ENCODE measurements at regions not wholly inside any gene's neighbourhood (a gene's known extent, or its start where the extent isn't known, plus 50 kb on each side); places are given as distances from the start of the nearest gene placed in this dataset.

DNA sequence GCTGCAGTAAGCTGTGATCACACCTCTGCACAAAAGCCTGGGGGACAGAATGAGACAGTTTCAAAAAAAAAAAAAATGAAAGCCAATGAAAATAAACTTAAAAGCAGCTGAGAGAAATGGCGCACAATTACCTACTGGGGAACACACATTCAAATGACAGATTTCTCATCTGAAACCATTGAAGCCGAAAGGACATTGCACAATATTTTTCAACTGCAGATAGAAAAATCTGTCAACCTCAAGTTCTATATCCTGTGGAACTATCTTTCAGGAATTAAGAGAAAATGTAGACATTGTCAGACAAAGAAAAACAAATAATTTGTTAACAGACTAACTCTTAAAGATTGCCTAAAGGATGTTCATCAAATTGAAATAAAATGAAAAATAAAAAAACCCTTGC, 442.8 kb downstream of the MATN1 start:
- DNase-seq, result no peak

GRCh38 chr1:30277911-30278310, 445.5 kb downstream of the MATN1 start:
- no peak for DNase-seq

DNA sequence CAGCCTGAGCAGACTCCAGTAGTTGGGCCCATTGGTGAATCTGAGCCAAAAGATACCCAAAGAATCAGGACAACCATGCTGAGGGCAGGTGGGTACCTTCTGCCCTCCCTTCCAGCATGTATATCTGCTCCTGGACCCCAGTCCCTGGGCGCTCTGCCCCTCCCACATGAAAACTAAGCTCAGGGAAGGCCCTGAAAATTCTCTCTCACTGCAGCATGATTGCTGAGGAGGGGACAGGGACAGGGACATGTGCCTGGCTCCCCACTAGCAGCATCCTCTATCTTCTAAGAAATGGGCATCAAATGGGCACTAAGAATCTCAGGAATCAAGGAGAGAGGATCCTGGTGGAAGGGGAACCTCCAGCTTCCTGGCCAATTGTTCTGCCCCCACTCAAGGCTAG, 446.0 kb downstream of the MATN1 start:
- no peak for DNase-seq

DNA sequence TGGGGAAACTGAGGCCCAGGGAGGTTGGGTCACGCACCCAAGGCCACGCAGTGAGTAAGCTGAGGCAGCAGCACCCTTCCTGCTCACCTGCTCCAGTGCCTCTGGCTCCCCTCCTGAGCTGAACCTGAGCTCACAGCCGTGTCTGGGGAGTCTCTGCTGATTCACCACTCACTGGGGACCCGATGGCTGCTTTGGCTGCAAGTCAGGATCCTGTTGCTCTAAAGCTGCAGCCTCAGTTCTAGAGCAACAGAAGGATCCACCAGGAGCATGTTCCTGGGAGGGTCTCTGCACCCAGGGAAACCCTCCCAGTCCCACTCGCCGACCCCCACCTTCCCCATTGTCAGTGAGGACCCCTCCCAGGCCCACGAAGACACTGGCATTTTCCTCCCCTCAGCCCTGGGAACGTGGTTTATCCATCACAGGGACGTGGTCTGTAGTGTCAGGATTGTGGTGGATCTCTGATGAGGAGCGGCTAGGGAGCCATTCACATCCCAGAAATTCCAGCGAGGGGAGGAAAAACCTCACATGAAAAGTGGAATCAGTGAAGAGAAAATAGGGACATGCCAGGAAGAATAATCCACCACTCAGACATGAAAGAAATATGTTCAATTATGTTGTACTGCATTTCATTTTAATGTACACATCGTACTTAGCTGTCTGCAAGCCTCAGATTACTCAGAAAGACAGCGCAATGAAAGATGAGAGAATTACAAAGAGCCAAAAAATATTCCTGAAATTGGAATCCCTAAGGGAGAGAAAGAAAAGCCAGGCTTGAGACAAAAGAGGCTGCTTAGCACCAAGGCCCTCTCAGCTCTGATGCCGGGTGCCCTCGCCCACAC, 447.2 kb downstream of the MATN1 start:
- no peak for DNase-seq

- DNase-seq, result no peak
Observed at GRCh38 chr1:30274976-30275621, 448.3 kb downstream of the MATN1 start.

DNA sequence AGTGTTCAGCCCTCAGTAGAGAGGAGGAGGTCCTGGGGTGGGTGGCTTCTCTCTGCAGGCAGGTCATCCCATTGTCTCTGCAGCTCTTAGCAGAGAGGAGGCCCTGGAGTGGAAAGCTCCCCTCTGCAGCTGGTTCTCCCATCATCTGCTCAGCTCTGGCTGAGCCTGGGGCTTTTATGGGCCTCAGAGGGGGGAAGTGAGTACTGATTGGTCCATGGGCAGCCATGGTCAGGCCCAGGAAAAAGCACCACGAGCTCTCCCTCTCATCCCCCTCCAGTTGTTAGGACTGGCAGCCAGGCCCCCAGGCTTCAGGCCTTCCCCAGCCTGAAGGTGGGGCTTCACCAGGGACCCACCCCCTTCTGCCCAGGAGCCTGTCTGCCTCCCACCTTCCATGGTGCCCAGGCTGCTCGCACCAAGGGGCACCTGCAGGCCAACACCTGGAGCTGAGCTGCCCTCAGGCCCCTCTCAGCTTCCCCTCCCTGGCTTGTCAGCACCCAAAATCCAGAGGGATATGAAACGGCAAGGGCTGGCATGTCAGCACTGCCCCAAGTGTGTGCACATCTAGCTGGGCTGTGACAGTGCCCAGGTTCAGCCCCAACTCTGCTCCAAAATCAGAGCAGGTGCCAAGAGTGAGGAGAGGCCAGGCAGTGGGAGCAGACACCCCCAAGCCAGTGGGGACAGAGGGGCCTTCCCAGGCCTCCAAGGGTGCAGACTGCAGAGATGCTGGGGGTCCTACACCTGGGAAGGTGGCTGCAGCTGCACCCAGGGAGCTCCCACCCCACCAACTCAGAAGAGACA, 449.0 kb downstream of the MATN1 start:
- no peak for DNase-seq

GRCh38 chr1:30273456-30273855, 449.9 kb downstream of the MATN1 start:
- no peak for DNase-seq

DNA sequence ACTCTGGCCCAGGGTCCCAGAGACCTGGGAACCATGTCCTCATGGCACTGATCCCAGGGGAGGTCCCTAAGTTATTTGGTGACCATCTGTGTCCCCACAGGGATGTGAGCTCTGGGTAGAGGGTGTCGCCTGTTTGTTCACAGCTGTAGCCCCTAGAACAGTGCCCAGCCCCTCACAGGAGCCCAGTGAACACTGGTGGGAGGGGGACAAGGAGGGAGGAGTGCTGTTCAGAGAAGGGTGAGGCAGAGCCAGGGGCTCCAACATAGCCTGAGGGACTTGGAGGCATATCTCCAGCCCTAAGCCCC, 450.4 kb downstream of the MATN1 start:
- no peak for DNase-seq

GRCh38 chr1:30272277-30273020, 450.9 kb downstream of the MATN1 start:
- no peak for DNase-seq

GRCh38 chr1:30271401-30272276, 451.7 kb downstream of the MATN1 start:
- DNase-seq, result no peak

- no peak for DNase-seq
Observed at GRCh38 chr1:30270461-30270860, 452.9 kb downstream of the MATN1 start.

DNA sequence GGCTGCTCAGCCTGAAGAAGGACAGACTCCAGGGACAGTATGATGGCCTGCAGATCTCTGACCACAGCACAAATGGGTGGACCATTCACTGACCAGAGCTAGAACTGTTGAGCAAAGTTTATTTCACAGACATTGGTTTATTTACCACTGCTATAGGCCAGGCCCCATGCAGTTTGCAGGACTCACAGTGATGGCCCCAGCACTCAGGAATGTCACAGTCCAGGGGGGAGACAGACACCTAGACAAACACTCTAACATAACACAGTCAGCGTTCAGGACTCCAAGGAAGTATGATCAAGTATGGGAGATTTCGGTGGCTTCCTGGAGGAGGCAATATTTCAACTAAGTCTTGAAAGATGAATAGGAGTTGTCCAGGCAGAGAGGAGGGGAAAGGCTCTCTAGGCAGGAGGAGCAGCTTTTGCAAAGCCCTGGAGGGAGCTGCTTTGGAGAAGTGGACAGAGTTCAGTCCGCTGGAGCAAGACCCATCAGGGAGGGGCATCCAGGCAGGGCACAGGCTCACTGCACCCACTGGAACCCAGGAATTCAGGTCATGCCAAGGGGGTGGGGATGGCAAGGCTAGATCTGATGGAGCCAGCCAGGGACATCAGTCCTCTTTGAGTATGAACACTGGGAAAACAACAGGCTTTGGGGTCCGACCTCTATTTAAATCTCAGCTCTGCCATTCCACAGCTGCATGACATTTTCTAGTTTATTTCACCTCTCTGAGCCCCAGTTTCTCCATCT, 454.3 kb downstream of the MATN1 start:
- no peak for DNase-seq

- DNase-seq, result no peak
Observed at GRCh38 chr1:30267856-30268255, 455.5 kb downstream of the MATN1 start.

DNA sequence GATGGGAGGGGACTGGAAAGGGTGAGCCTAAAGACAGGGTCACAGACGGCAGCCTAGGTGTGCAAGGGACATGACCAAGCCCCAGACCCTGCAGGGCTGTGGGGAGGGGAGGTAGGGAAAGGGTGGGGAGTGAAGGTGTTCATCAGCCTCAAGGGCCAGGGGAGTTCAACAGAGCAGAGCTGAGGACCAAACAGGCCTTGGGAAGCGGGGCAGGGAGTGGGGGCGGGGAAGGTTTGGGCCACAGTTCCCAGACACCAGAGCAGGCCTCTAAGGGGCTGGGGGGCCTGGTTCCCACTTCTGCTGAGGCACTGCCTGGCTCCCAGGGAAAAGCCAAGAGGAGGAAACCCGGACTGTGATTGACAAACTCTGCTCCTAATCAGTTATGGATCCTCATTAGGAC, 456.3 kb downstream of the MATN1 start:
- no peak for DNase-seq

GRCh38 chr1:30265127-30266070, 458.0 kb downstream of the MATN1 start:
- no peak for DNase-seq

- DNase-seq, result no peak
Observed at GRCh38 chr1:30264672-30265025, 458.7 kb downstream of the MATN1 start.

DNA sequence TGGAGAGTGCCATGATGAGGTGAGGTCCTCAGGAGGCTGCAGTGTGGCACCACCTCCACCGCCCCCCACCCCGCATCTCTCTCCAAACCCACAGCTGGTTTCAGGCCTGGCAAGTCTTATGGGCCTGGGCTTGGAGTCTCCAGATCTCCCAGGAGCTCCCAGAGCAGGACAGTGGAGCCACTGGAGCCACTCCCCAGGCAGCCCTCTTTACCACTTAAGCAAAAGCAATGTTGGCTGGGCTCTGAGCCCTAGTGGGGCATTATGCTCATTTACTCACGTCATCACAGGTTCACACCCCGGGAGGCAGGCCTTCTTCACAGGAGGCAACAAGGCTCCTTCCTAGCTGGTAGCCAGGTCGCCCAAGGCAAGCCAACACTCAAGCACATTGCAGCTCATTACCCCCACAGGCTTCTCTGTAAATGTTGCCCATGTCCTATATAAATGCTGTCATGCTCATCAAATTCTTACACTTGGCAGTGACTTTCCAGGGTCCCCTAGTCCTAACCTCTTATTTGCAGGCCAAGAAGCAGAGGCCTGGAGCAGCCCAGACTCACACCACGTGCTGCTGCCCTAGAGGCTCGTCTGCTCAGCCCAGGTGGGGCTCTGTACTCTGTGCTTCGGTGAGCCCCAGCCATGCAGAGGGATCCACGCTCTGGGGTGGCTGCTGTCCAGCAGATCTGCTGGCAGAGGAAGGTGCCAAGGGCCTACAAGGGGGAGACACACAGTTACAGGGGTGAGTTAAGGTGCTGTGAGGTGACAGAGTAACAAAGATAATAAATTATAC, 459.3 kb downstream of the MATN1 start:
- no peak for DNase-seq

DNA sequence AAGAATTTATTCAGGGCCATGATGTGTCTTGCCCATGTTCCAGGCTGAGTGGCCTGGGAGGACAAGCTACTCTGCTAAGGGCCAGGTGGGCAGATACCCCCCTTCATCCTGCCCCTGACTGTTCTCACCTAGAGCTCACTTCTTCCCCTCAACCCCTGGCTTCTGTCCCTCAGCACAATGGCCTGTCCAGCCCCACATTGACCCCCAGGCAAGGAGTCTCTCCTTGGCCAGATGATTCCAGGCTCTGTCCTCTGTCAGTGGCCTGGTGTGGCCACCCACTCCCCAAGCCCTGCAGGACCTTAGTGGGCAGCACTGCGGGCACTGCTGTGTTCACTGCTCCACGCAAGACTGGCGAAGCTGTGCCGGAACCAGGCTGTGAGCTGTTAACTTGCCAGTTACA, 460.0 kb downstream of the MATN1 start:
- no peak for DNase-seq

DNA sequence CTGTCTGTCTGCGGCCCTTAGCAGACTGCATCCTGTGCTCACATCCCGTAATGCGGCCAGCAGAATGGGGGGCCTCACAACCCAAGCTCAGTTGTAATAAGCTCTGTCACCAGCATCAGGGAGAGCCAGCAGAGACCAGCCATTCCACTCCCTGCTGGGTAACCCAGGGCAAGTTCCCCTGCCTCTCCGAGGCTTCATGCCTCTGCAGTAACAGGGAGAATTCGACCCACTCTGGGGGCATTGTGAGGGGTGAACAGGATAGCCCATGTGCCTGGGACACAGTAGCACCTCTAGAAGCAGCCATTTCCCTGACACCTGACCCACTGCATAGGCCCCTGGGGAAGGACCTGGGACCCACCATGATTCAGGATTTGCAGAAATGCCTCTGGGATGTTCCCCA, 461.2 kb downstream of the MATN1 start:
- no peak for DNase-seq

GRCh38 chr1:30260318-30260717, 463.1 kb downstream of the MATN1 start:
- no peak for DNase-seq

Data from activated T-cell treated with anti-CD3 and anti-CD28 coated beads, Interleukin-2, amount 50 U/mL, for 1 hour (primary cell).